ENCODE measurements at regions not wholly inside any gene's neighbourhood (a gene's known extent, or its start where the extent isn't known, plus 50 kb on each side); places are given as distances from the start of the nearest gene placed in this dataset.

DNA sequence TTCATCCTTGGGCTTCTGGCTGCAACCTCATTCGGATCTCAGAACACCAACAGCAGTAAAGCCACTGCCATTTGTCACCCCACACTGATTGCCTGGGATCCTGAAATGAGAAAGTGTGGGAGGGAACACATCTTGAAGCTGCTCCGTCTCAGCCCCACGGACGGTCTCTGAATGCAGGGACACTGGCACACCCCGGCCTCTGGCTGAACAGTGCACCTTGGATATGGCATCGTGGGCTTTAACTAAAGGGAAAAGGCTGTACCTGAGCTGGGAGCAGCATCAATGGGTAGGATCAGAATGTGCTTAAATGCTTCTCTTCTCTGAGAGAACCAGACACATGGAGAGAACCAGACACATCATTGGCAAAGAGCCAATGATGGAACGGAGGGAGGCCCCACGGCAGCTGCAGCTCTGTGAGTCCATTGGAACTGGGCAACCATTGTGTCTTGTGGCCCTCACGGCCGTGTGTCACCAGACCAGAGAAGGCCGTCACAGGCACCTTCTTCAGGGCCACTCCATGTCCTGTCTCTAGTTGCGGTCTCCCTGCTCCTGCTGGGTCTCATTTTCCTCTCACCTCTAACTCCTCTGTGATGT lies 193.4 kb upstream of the MYT1L start:
- no peak for DNase-seq (ENCODE audit: low read depth)

DNA sequence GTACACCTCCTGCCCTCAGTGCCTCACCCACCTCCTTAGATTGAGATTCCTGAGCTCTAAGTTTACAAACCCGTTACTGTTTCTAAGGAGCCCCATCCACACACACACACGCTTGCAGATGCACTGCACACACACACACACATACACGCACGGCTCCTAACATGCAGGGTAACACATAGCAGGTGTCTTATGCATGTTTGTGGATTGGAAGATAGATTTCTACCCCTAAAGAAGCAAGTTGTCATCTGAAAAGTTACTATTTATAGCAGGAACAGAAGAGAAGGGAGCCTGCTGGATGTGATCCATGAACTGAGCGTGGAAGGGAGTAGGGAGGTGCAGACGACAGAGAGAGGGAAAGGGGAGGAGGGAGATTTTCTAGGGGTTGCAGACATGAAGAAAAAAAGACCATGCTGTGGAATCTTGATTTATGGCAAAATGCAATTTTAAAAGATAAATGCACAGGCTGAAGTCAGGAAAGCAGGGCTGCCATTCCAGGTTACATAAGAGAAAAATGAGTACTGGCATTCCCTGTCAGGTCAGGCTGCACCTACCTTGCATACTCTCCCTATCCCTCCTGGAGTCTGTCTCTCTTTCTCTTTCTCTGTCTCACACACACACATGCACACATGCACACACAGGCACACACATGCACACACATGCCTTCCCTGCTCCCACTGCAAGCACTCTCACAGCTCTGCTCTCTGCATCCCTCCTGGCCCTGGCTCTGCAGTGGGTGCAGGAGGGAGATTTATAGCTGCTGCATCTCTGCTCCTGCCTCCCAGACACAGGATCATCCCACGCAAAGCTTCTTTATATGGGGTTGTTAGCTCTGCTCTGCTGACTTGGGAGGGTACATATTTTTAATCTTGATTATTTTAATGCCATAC lies 192.6 kb upstream of the MYT1L start:
- no peak for DNase-seq (ENCODE audit: low read depth)

- DNase-seq (ENCODE audit: low read depth) = no peak
These were observed 189.3 kb upstream of the MYT1L start for GRCh38 chr2:2520401-2520811.

DNA sequence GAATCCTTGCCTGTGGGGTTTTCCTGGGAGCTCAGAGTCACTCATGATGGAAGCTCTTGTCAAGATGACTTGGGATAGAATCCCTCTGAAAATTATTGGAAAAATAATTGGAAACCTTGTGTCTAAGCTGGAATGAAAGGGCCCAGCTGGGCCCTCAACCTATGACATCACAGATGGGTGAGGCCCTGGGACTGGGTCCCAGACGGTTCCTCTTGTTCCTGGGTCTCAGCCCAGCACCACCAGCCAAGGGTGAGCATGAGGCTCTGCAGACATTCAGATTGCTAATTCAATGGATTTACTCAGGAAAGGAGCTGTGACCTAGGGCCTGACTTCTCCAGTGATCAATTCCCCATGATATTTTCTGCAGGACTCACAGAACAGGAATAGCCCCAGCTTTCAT lies 188.3 kb upstream of the MYT1L start:
- no peak for DNase-seq (ENCODE audit: low read depth)

- DNase-seq (ENCODE audit: low read depth) = no peak
These were observed 186.3 kb upstream of the MYT1L start for GRCh38 chr2:2517399-2517798.

GRCh38 chr2:2516386-2516785 lies 185.3 kb upstream of the MYT1L start:
- DNase-seq (ENCODE audit: low read depth) = no peak

DNA sequence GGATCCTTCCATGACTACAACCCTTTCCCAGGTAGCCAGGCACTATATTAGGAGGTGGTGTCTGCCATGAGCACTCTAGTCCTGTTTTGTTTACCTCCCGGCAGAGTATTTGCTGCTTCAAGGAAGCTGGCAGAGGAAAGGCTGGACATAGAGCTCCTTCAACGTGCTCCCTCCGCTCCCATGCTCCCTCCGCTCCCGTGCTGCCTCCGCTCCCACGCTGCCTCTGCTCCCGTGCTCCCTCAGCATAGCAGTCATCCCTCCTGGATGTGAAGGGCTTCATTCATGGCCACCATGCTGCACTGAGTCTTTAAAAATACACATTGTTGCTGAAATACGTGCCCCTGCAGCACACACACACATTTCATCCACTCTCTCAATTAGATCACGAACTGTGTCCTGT lies 181.9 kb upstream of the MYT1L start:
- no peak for DNase-seq (ENCODE audit: low read depth)

DNA sequence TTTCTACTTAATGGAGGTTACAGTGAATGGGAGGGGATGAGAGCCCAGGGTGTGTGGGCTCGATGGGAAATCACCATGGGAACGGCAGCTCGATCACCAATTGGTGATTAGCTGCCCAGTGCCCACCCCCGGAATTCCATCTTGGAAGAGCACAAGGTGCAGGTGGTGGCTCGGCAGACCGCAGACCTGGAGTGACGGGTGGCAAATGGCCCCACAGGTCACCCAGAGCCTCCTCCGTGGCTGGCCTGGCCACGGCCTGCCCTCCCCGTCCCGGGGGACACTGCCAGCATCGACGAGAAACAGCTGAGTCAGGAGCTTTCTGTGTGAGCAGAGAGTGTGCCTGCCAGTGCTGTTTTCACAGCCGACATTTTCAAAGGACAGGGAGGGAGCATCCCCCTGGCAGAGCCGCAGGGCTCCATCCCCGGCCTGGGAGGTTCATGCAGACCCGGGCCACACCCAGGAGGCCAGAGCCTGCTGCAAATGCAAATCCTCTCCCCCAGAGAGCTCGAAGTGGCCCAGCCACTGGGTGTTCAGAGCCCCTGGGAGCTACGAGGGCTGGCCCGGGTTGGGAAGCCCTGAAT lies 176.4 kb upstream of the MYT1L start:
- no peak for DNase-seq (ENCODE audit: low read depth)

DNA sequence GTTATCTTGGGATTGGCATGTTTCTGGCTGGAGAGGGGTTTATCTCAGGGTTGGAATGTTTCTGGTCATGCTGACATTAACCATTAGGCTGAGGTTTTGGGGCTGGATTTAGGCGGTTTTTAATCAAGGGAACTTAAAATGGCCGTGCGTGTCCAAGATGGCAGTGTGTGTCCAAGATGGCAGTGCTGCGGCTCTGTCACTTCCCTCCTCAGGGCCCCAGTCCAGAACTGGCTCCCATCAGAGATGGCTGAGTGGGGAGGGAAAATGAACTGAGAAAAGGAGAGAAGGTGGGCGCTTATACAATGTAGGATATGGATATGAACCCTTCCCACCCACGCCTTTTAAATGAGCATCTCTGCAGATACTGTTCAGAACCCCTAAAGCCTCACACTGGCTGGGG lies 175.5 kb upstream of the MYT1L start:
- DNase-seq (ENCODE audit: low read depth) = no peak

DNA sequence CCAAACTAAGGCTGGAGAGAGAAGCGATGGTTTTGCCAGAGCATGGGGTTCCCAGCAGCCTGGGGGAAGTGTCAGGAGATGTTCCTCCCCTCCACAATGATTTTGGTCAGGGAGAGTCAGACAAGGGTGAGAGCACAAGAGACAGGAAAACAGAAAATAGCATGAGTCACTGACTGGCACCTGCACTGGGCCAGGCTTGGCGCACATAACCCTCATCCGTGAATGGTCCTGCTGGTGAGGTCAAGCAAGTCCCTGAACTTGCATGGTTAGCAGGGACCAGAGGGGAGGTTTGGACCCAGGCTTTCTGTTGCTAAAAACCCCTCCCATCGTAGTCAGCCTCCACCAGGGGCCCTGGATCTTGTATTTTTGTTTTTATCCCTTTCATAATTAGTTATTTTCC lies 174.5 kb upstream of the MYT1L start:
- no peak for DNase-seq (ENCODE audit: low read depth)

- no peak for DNase-seq (ENCODE audit: low read depth)
These were observed 172.9 kb upstream of the MYT1L start for GRCh38 chr2:2503864-2504418.

DNA sequence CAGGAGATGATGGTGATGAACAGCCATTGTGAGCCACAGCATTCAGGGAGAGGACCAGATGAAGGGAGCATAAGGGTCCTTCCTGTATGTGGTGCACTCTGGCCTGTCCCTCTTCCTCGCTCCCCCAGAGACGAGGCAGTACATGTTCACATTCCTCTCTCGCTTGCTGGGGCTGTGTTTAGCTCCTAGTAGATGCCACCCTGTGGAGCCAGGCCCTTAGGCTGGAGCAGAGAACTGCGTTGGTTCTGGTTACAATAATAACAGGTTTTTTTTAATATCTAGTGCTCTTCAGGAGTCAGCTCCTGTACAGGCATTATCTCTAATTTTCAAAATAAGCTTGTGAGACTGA lies 171.1 kb upstream of the MYT1L start:
- DNase-seq (ENCODE audit: low read depth) = no peak

- no peak for DNase-seq (ENCODE audit: low read depth)
These were observed 170.6 kb upstream of the MYT1L start for GRCh38 chr2:2501454-2502200.

- no peak for DNase-seq (ENCODE audit: low read depth)
These were observed 164.5 kb upstream of the MYT1L start for GRCh38 chr2:2495606-2496005.

GRCh38 chr2:2493496-2493895 lies 162.4 kb upstream of the MYT1L start:
- no peak for DNase-seq (ENCODE audit: low read depth)

GRCh38 chr2:2492800-2493199 lies 161.7 kb upstream of the MYT1L start:
- DNase-seq (ENCODE audit: low read depth) = no peak

DNA sequence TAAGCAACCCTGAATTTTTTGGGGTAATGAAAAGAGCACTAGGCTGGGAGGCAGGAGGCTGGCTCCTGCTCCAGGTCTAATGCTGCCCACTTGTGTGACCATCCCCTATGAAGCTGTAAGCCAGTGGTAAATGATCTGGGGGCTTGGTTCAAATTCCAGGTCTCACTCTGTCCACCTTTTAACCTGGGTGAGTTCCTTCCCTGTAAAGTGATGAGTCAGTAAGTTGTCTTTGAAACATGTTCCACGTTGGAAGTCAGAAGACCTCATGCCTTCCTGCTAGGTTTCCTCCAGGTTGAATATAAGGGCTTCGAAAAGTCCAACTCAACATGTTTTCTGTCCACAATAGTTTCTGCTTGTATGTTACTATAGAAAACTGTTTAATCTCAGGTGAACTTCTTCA lies 160.9 kb upstream of the MYT1L start:
- no peak for DNase-seq (ENCODE audit: low read depth)

- DNase-seq (ENCODE audit: low read depth) = no peak
These were observed 153.2 kb upstream of the MYT1L start for GRCh38 chr2:2484301-2484700.

DNA sequence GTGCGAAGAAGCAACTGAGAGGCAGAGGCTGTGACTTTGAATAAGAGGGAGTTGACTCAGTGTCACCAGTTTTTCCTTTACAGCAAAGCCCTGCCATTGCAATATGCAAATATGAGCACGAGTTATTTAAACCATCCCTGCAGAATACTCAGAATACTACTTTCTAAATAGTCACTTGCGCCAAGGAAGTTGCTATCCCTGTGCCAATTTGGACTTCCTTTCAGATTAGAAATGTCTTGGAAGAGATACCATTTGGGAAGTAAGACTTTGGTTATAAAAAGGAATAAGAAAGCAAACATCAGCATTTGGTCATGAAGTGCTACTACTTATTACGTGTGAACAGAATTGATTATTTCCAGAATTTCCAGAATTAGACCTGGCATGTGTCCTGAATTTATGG lies 151.8 kb upstream of the MYT1L start:
- DNase-seq (ENCODE audit: low read depth) = no peak

GRCh38 chr2:2472881-2473280 lies 141.8 kb upstream of the MYT1L start:
- no peak for DNase-seq (ENCODE audit: low read depth)

DNA sequence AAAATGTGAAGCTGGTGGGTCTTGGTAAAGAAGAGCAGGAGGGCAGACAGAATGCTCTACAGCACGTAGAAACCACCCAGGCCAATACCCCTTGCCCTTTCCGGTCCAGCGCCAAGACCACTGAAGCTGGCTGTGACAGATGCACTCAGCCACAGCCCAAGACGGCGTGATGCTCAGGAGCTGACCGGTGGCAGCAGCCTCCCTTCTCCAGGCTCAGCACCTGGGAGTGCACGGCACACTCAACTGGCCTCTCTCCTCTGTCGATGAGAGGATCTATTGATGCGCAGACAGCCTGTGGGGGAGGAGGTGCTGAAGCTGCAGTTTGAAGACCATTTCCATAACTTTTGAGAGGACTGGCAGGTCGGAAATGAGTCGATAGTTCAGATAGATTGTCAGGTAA lies 141.0 kb upstream of the MYT1L start:
- DNase-seq (ENCODE audit: low read depth) = no peak

DNA sequence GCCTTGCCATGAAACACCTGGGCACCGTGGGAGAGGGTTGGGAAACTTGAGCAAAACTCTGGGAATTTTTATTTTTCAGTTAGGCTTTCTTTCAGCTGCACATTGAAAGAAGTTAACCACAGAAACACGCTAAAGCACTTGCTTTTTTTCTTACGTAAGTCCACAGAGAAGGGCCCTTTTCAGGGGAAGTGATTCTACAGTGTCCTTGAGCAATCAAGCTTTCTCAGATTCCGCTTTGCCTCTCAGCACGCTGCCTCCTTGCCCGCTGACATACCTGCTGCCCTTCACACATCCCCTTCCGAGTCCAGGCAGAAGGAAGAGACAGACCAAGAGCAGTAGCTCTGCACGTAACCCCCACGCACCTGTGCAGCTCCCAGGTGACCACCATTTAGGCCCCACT lies 135.5 kb upstream of the MYT1L start:
- DNase-seq (ENCODE audit: low read depth) = no peak

GRCh38 chr2:2464643-2465042 lies 133.6 kb upstream of the MYT1L start:
- DNase-seq (ENCODE audit: low read depth) = no peak

Data from non-pigmented ciliary epithelial cell (primary cell).